ENCODE measurements at regions not wholly inside any gene's neighbourhood (a gene's known extent, or its start where the extent isn't known, plus 50 kb on each side); places are given as distances from the start of the nearest gene placed in this dataset.

DNA sequence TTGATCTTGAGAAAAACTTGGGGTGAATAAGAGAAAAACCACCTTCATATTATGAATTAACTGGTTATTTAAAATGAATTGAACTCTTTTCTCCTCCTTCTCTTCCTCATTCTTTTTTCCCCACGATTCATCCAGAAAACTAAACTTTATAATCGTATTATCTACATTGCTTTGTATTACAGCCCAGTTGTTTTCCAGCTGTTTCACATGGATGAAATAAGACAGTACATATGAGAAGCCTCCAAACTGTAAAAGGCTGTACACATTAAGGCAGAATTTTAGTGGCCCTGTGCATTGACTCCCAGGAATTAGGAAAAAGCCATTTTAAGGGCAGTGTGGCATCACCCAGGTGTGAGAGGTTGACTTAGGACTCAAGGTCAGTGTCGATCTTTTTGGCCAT is 80.3 kb upstream of the PGBD5 start:
- H4K20me1 ChIP-seq (ENCODE audit: insufficient read depth), result no peaks in the 10 kb centered on the region
- no peaks in the 10 kb centered on the region for H3K36me3 ChIP-seq (ENCODE audit: insufficient read depth, low read length)
- H3K27ac ChIP-seq (ENCODE audit: low read length), result no peak overlapping the region
- no peaks in the 10 kb centered on the region for H3F3A ChIP-seq (ENCODE audit: insufficient read depth, low read length, poor library complexity, severe bottlenecking)
- no peaks in the 10 kb centered on the region for H3K9me2 ChIP-seq (ENCODE audit: insufficient read depth, low read length)
- H3K4me3 ChIP-seq (ENCODE audit: low read length), result no peak overlapping the region
- H3K9ac ChIP-seq (ENCODE audit: low read length), result no peak overlapping the region
- no peaks in the 10 kb centered on the region for H3K9me3 ChIP-seq (ENCODE audit: low read length)
- H2AFZ ChIP-seq (ENCODE audit: low read depth, low read length), result no peak overlapping the region
- TF ChIP-seq SMC3 (conservative IDR thresholded peaks at IDR 0.05; ENCODE audit: poor library complexity) (no peak), TAF1 (IDR thresholded peaks at IDR 0.05; ENCODE audit: low read depth) (no peak), POLR2AphosphoS5 (IDR thresholded peaks at IDR 0.05) (no peak), RAD21 (conservative IDR thresholded peaks at IDR 0.05) (no peak), EZH2 (IDR thresholded peaks at IDR 0.05; ENCODE audit: borderline replicate concordance, insufficient read depth, low read length, poor library complexity, severe bottlenecking) (no peak), EP300 (conservative IDR thresholded peaks at IDR 0.05; ENCODE audit: poor library complexity, severe bottlenecking) (no peak), MXI1 (conservative IDR thresholded peaks at IDR 0.05; ENCODE audit: poor library complexity, severe bottlenecking) (no peak)
- TF ChIP-seq, protein P1, sequence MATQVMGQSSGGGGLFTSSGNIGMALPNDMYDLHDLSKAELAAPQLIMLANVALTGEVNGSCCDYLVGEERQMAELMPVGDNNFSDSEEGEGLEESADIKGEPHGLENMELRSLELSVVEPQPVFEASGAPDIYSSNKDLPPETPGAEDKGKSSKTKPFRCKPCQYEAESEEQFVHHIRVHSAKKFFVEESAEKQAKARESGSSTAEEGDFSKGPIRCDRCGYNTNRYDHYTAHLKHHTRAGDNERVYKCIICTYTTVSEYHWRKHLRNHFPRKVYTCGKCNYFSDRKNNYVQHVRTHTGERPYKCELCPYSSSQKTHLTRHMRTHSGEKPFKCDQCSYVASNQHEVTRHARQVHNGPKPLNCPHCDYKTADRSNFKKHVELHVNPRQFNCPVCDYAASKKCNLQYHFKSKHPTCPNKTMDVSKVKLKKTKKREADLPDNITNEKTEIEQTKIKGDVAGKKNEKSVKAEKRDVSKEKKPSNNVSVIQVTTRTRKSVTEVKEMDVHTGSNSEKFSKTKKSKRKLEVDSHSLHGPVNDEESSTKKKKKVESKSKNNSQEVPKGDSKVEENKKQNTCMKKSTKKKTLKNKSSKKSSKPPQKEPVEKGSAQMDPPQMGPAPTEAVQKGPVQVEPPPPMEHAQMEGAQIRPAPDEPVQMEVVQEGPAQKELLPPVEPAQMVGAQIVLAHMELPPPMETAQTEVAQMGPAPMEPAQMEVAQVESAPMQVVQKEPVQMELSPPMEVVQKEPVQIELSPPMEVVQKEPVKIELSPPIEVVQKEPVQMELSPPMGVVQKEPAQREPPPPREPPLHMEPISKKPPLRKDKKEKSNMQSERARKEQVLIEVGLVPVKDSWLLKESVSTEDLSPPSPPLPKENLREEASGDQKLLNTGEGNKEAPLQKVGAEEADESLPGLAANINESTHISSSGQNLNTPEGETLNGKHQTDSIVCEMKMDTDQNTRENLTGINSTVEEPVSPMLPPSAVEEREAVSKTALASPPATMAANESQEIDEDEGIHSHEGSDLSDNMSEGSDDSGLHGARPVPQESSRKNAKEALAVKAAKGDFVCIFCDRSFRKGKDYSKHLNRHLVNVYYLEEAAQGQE (IDR thresholded peaks at IDR 0.05; ENCODE audit: borderline replicate concordance), result no peak
- TF ChIP-seq, protein P2, sequence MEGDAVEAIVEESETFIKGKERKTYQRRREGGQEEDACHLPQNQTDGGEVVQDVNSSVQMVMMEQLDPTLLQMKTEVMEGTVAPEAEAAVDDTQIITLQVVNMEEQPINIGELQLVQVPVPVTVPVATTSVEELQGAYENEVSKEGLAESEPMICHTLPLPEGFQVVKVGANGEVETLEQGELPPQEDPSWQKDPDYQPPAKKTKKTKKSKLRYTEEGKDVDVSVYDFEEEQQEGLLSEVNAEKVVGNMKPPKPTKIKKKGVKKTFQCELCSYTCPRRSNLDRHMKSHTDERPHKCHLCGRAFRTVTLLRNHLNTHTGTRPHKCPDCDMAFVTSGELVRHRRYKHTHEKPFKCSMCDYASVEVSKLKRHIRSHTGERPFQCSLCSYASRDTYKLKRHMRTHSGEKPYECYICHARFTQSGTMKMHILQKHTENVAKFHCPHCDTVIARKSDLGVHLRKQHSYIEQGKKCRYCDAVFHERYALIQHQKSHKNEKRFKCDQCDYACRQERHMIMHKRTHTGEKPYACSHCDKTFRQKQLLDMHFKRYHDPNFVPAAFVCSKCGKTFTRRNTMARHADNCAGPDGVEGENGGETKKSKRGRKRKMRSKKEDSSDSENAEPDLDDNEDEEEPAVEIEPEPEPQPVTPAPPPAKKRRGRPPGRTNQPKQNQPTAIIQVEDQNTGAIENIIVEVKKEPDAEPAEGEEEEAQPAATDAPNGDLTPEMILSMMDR (IDR thresholded peaks at IDR 0.05; ENCODE audit: poor library complexity, severe bottlenecking), result no peak
- H3K79me2 ChIP-seq (replicated peaks; ENCODE audit: insufficient read depth, low read length), result no peaks in the 10 kb centered on the region
- H3K4me2 ChIP-seq (ENCODE audit: low read length), result no peak overlapping the region
- H3K27me3 ChIP-seq (ENCODE audit: insufficient read depth, low read depth, low read length), result no peaks in the 10 kb centered on the region

DNA sequence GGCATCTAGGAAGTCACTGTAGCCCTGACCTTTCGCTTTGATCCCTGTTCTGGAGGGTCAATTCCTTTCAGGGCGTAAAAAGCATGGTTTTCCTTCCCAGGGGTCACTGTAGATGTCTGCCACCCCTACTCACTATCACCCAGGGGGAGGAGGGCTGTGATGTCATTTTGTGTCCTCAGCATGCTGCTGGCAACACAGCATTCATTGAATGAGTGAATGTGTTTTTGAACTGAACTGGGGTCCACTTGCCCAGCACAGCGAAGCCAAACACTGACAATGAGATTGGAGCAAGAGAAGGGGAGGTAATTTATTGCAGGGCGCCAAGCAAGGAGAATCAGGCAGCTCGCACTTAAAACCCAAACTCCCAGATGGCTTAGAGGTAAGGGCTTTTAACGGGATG is 78.2 kb upstream of the PGBD5 start:
- Histone ChIP-seq H3K9ac (ENCODE audit: low read length) (no peak overlapping the region), H3K36me3 (ENCODE audit: insufficient read depth, low read length) (no peaks in the 10 kb centered on the region), H3K27me3 (ENCODE audit: insufficient read depth, low read depth, low read length) (no peaks in the 10 kb centered on the region), H3K79me2 (replicated peaks; ENCODE audit: insufficient read depth, low read length) (no peaks in the 10 kb centered on the region), H3K9me2 (ENCODE audit: insufficient read depth, low read length) (no peaks in the 10 kb centered on the region), H2AFZ (ENCODE audit: low read depth, low read length) (no peak overlapping the region), H3K27ac (ENCODE audit: low read length) (no peak overlapping the region), H3K4me3 (ENCODE audit: low read length) (no peak overlapping the region), H3K9me3 (ENCODE audit: low read length) (no peaks in the 10 kb centered on the region), H3F3A (ENCODE audit: insufficient read depth, low read length, poor library complexity, severe bottlenecking) (no peaks in the 10 kb centered on the region), H4K20me1 (ENCODE audit: insufficient read depth) (no peaks in the 10 kb centered on the region), H3K4me2 (ENCODE audit: low read length) (no peak overlapping the region)
- TF ChIP-seq POLR2AphosphoS5 (IDR thresholded peaks at IDR 0.05), result no peak
- no peak for TF ChIP-seq EP300 (conservative IDR thresholded peaks at IDR 0.05; ENCODE audit: poor library complexity, severe bottlenecking)
- TF ChIP-seq, protein P2 (IDR thresholded peaks at IDR 0.05; ENCODE audit: poor library complexity, severe bottlenecking), result no peak
